ENCODE measurements at regions not wholly inside any gene's neighbourhood (a gene's known extent, or its start where the extent isn't known, plus 50 kb on each side); places are given as distances from the start of the nearest gene placed in this dataset.

GRCh38 chr20:11780765-11781369, 136.8 kb upstream of the BTBD3 start:
- H3K4me3 ChIP-seq (ENCODE audit: low read depth, low read length): no peak overlapping the region
- no peak for TF ChIP-seq CTCF (IDR thresholded peaks at IDR 0.05; ENCODE audit: control insufficient read depth, extremely low read depth, insufficient read depth)

GRCh38 chr20:11783102-11783850, 134.4 kb upstream of the BTBD3 start:
- TF ChIP-seq CTCF (IDR thresholded peaks at IDR 0.05; ENCODE audit: control insufficient read depth, extremely low read depth, insufficient read depth): no peak
- no peak for DNase-seq (ENCODE audit: low read depth)
- H3K4me3 ChIP-seq (ENCODE audit: low read depth, low read length): no peak overlapping the region

More at GRCh38 chr20:11780765-11781369, 136.8 kb upstream of the BTBD3 start:
- DNase-seq (ENCODE audit: low read depth): no peak

- no peak overlapping the region for H3K4me3 ChIP-seq (ENCODE audit: low read depth, low read length)
- no peak for DNase-seq (ENCODE audit: low read depth)
- TF ChIP-seq CTCF (IDR thresholded peaks at IDR 0.05; ENCODE audit: control insufficient read depth, extremely low read depth, insufficient read depth): no peak
Measured at GRCh38 chr20:11785885-11786507, 131.7 kb upstream of the BTBD3 start.

- no peak overlapping the region for H3K4me3 ChIP-seq (ENCODE audit: low read depth, low read length)
- TF ChIP-seq CTCF (IDR thresholded peaks at IDR 0.05; ENCODE audit: control insufficient read depth, extremely low read depth, insufficient read depth): no peak
- DNase-seq (ENCODE audit: low read depth): no peak
Measured at GRCh38 chr20:11790046-11790445, 127.6 kb upstream of the BTBD3 start.

GRCh38 chr20:11791316-11791715, 126.4 kb upstream of the BTBD3 start:
- H3K4me3 ChIP-seq (ENCODE audit: low read depth, low read length): no peak overlapping the region
- no peak for DNase-seq (ENCODE audit: low read depth)
- no peak for TF ChIP-seq CTCF (IDR thresholded peaks at IDR 0.05; ENCODE audit: control insufficient read depth, extremely low read depth, insufficient read depth)

- TF ChIP-seq CTCF (IDR thresholded peaks at IDR 0.05; ENCODE audit: control insufficient read depth, extremely low read depth, insufficient read depth): no peak
- DNase-seq (ENCODE audit: low read depth): no peak
- H3K4me3 ChIP-seq (ENCODE audit: low read depth, low read length): no peak overlapping the region
Measured at GRCh38 chr20:11791835-11792567, 125.7 kb upstream of the BTBD3 start.

All from LNCaP clone FGC (cell line).